GM21423 (cell line): ENCODE measurements at regions not wholly inside any gene's neighbourhood (a gene's known extent, or its start where the extent isn't known, plus 50 kb on each side); places are given as distances from the start of the nearest gene placed in this dataset.
"Not testable (repeated sequence)": the region's sequence is repeated elsewhere in the genome, so short reads cannot be mapped to it uniquely, and the experiment has no call there.

ENCODE experiments used
- ATAC-seq: cut with Tn5 transposase; IDR thresholded peaks from one replicate; pipeline ENCODE4 v1.9.1; 2021; ENCODE audit warnings: mild to moderate bottlenecking, moderate library complexity; ENCODE audit not compliant: unreplicated experiment

GRCh38 chr10:60479305-60480020 is 89.8 kb upstream of the ANK3 start:
- no peak for ATAC-seq

GRCh38 chr10:60476451-60476850 is 86.8 kb upstream of the ANK3 start:
- ATAC-seq, result no peak

GRCh38 chr10:60473557-60473956 is 83.9 kb upstream of the ANK3 start:
- ATAC-seq, result no peak

GRCh38 chr10:60470091-60470490 is 80.4 kb upstream of the ANK3 start:
- no peak for ATAC-seq

- not testable (repeated sequence) for ATAC-seq
Measured at GRCh38 chr10:60469147-60469546, 79.5 kb upstream of the ANK3 start.

- no peak for ATAC-seq
Measured at GRCh38 chr10:60467202-60467546, 77.5 kb upstream of the ANK3 start.

- no peak for ATAC-seq
Measured at GRCh38 chr10:60466267-60467201, 76.9 kb upstream of the ANK3 start.

GRCh38 chr10:60465801-60466200 is 76.1 kb upstream of the ANK3 start:
- ATAC-seq, result no peak

- ATAC-seq, result no peak
Measured at GRCh38 chr10:60464659-60465058, 75.0 kb upstream of the ANK3 start.

- no peak for ATAC-seq
Measured at GRCh38 chr10:60463746-60464145, 74.1 kb upstream of the ANK3 start.

GRCh38 chr10:60461688-60462087 is 72.0 kb upstream of the ANK3 start:
- no peak for ATAC-seq

- ATAC-seq, result no peak
Measured at GRCh38 chr10:60459701-60460457, 70.2 kb upstream of the ANK3 start.

- no peak for ATAC-seq
Measured at GRCh38 chr10:60456053-60456452, 66.4 kb upstream of the ANK3 start.

- ATAC-seq, result no peak
Measured at GRCh38 chr10:60454336-60454735, 64.7 kb upstream of the ANK3 start.

GRCh38 chr10:60453036-60453435 is 63.4 kb upstream of the ANK3 start:
- no peak for ATAC-seq

- ATAC-seq, result no peak
Measured at GRCh38 chr10:60450291-60450690, 60.6 kb upstream of the ANK3 start.

- ATAC-seq, result no peak
Measured at GRCh38 chr10:60448246-60448645, 58.6 kb upstream of the ANK3 start.

GRCh38 chr10:60446851-60447250 is 57.2 kb upstream of the ANK3 start:
- no peak for ATAC-seq

- no peak for ATAC-seq
Measured at GRCh38 chr10:60446070-60446833, 56.6 kb upstream of the ANK3 start.

GRCh38 chr10:60444494-60445064 is 54.9 kb upstream of the ANK3 start:
- ATAC-seq, result no peak
